ENCODE measurements at regions not wholly inside any gene's neighbourhood (a gene's known extent, or its start where the extent isn't known, plus 50 kb on each side); places are given as distances from the start of the nearest gene placed in this dataset.

- TF ChIP-seq POLR2A (IDR thresholded peaks at IDR 0.05) (no peak), CTCF (IDR thresholded peaks at IDR 0.05) (no peak)
- no peaks in the 10 kb centered on the region for H3K36me3 ChIP-seq
- 91 to 98% (median 95%) methylated on average over 3 of the region's 3 CpGs for WGBS, 4 donors
- no peak for ATAC-seq
- H3K9me3 ChIP-seq: no peaks in the 10 kb centered on the region
- no peak for DNase-seq
- H3K27me3 ChIP-seq: no peaks in the 10 kb centered on the region
- H3K27ac ChIP-seq: no peak overlapping the region
- peaks cover 0 to 9% (median 0%) of the 10 kb centered on the region in 12 donors for H3K4me1 ChIP-seq
- no peak overlapping the region for H3K4me3 ChIP-seq
- intact Hi-C loops (cut with DNase I): no loop called here
Observed at GRCh38 chr18:29651122-29651680, 1391.3 kb downstream of the DSC3 start.

GRCh38 chr18:29648891-29649290 lies 1393.7 kb downstream of the DSC3 start:
- ATAC-seq (no peak), DNase-seq (no peak)
- no peak overlapping the region for H3K4me3 ChIP-seq
- no peaks in the 10 kb centered on the region for H3K36me3 ChIP-seq
- peaks cover 0 to 9% (median 0%) of the 10 kb centered on the region in 12 donors for H3K4me1 ChIP-seq
- H3K27ac ChIP-seq: no peak overlapping the region
- intact Hi-C loops (cut with DNase I): no loop called here
- WGBS, 4 donors: 56 to 68% (median 64%) methylated on average over 1 of the region's 1 CpG
- TF ChIP-seq POLR2A (IDR thresholded peaks at IDR 0.05) (no peak), CTCF (IDR thresholded peaks at IDR 0.05) (no peak)
- H3K27me3 ChIP-seq: no peaks in the 10 kb centered on the region
- no peaks in the 10 kb centered on the region for H3K9me3 ChIP-seq

GRCh38 chr18:29647700-29648099 lies 1394.8 kb downstream of the DSC3 start:
- H3K27me3 ChIP-seq: no peaks in the 10 kb centered on the region
- no peak for ATAC-seq
- intact Hi-C loops (cut with DNase I): no loop called here
- no peak overlapping the region for H3K27ac ChIP-seq
- WGBS, 4 donors: 88 to 95% (median 90%) methylated on average over 1 of the region's 1 CpG
- no peak for TF ChIP-seq CTCF (IDR thresholded peaks at IDR 0.05)
- TF ChIP-seq POLR2A (IDR thresholded peaks at IDR 0.05): no peak
- no peak overlapping the region for H3K4me3 ChIP-seq
- DNase-seq: no peak
- H3K4me1 ChIP-seq: peaks cover 0 to 7% (median 0%) of the 10 kb centered on the region in 12 donors
- H3K36me3 ChIP-seq: no peaks in the 10 kb centered on the region
- no peaks in the 10 kb centered on the region for H3K9me3 ChIP-seq

GRCh38 chr18:29644276-29644675 lies 1398.3 kb downstream of the DSC3 start:
- H3K27me3 ChIP-seq: no peaks in the 10 kb centered on the region
- H3K4me1 ChIP-seq: no peaks in the 10 kb centered on the region
- no peak for TF ChIP-seq POLR2A (IDR thresholded peaks at IDR 0.05)
- TF ChIP-seq CTCF (IDR thresholded peaks at IDR 0.05): no peak
- H3K36me3 ChIP-seq: no peaks in the 10 kb centered on the region
- H3K4me3 ChIP-seq: no peak overlapping the region
- DNase-seq (no peak), ATAC-seq (no peak)
- H3K9me3 ChIP-seq: no peaks in the 10 kb centered on the region
- H3K27ac ChIP-seq: no peak overlapping the region
- intact Hi-C loops (cut with DNase I): no loop called here

Data from heart left ventricle (tissue), 16 donors.